TTC549 (cell line): ENCODE measurements at regions not wholly inside any gene's neighbourhood (a gene's known extent, or its start where the extent isn't known, plus 50 kb on each side); places are given as distances from the start of the nearest gene placed in this dataset.

Experiments
- FAIRE-seq: peaks from 2 replicates; lab custom pipeline; 2012; peaks lifted over from hg19 to GRCh38; lab: Jason Lieb, UNC

DNA sequence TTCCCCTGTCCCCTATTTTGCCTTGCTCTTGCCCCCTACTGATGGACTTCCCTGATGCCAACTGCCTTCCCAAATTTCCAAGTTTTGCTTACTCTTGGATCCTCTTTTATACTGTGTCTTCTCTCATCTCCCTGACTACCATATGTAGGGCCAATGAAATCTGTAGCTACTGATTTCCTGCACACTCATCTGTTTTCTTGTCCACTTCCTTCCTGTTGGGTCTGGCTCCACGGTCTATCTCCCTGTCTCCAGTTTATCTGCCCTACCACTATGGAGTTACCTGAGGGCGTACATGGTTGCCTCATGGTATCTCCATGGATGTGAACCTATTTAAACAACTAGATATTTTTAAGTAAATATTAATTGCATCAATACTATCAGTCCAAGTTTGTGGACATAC lies 140.3 kb upstream of the MCHR2 start:
- FAIRE-seq = no peak

DNA sequence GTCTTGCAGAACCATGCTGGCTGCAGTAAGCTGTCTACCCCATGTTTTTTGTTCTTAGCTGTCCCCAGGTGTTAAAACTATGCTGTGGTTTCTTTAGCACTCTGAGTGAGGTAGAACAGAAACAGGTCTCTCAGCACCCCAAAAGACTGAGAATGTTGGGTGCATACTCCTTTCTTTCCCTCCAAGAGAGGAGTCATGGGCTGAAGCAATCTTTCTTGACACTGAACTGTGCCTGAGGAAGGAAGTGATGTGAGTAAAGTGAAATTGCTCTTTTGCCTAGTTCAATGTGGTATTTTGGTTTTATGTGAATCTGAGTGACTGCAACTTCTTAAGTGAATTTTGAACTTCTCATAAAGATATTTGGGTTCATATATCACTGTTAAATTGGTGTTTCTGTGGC lies 138.0 kb upstream of the MCHR2 start:
- FAIRE-seq = no peak

DNA sequence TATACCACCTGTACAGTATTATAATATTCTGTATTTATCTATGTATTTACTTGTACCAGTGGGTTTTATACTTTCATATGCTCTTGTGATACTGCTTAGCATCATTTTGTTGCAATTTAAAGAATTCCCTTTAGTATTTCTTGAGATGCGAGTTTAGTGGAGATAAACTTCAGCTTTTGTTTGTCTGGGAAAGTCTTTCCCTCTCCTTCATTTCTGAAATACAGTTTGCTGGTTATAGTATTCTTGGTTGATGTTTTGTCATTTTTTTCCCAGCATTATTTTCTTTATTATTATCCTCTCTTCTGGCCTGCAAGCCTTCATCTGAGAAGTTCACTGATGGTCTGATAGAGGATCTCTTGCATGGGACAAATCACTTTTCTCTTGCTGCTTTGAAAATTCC lies 136.6 kb upstream of the MCHR2 start:
- no peak for FAIRE-seq

DNA sequence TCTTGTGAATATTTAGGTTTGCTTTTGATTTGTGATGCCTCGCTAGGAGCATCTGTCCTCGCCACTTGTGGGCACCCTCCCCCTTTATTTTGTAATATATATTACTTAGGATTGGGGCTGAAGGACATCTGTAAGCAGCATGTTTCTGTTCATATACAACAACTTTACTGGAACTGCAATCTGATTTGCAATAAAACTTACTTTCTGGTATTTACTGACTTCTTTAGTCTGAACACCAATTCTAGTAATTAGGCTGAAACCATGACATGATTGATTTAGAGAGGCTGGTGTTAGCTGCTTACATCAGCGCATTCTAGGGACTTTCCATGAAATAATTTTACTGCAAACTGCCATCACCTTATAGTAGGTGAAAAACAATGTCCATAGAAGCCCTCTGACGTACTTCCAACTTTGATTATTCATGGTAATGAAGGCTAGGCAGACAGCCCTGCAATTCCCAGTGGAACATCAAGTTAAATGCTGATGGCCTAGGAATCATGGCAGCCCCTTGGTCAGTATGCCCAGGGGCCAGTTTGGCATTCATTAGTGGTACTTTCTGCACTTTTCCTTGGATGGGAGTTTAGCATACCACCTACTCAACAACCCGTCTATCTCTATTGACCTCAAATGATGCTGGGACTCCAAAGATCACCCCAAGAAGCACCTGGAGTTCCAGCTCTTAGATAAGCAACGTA lies 132.9 kb upstream of the MCHR2 start:
- no peak for FAIRE-seq

DNA sequence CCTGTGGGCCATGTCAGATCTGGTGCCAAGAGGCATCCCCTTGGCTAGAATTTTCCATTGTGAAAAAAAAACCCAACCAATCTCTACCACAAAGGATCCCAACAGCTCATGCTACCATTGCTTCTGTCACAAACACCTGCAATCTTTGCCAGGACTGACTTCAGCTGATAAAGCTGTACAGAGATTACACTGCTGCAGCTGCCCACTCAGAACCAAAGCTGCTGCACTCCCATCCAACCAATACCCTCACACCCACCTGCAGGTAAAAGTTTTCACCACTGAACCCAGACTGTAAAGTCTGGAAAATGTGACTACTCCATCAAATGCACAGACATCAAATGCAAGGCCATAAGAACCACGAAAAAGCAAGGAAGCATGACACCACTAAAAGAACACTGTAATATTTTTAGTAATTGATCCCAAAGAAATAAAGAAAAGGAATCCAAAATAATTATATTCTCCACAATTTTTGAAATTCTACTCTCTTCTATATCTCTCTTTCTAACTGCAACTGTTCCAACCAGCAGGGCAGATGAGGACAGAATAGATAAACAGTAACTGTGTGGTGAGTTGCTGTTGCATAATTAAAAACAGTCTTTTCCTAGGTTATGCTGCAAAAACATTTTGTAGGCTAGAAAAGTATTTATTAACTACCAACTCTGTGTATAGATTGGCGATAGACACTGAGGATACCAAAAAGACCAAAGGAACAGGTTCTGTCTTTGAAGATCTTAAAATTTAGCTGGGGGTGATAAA lies 128.0 kb upstream of the MCHR2 start:
- no peak for FAIRE-seq

DNA sequence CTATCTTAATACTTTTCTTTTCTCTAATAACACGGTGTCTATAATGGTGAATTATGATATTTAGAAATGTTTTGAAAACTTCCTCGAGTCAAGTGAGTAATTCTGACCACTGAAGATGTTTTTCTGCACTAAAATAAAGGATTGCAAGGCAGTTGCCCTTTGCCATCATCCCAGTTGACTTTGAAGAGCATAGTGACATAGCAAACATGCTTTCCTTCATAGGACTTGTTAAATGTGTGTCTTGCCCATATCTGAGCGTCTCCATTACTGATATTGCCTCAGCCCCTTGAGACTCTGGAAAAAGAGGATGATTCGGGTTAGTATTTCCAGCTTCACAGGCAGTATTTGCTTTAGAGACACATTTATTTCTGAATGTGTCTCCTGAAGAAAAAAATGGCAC lies 125.2 kb upstream of the MCHR2 start:
- no peak for FAIRE-seq

DNA sequence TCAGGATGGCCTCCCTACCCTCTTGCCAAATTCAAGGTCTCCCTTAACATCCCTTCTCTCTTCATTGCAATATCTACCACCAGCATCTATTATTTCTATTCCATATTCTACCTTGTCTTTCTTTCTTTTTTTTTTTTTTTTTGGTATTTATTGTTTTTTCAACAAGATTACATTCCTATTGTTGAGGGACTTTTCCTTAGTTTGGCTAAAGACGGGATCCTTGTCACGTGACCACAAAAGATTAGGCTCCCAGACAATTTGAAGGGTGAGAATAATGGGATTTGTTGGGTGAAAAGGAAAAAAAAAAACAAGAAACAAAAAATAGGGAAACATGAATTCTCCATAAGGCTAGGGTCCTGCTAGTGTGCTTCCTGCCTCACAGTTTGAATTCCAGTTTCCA lies 124.3 kb upstream of the MCHR2 start:
- no peak for FAIRE-seq

DNA sequence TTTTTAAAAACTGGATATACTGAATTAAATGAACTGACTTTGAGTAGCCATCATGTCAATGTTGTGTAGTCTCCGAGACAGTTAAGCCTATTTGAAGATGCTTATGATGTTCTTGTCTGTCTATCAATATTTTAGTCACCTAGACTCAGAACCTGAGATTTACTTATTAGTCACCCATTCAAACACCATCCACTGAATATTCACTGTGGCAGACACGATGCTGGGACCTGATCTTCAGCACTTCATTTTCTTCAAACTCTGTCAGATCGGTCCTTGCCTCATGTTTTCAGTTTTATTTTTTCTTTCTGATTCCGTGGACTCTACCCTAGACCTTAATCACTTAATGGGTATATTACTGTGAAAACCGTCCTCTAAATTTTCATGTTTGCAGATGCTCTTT lies 123.7 kb upstream of the MCHR2 start:
- no peak for FAIRE-seq

DNA sequence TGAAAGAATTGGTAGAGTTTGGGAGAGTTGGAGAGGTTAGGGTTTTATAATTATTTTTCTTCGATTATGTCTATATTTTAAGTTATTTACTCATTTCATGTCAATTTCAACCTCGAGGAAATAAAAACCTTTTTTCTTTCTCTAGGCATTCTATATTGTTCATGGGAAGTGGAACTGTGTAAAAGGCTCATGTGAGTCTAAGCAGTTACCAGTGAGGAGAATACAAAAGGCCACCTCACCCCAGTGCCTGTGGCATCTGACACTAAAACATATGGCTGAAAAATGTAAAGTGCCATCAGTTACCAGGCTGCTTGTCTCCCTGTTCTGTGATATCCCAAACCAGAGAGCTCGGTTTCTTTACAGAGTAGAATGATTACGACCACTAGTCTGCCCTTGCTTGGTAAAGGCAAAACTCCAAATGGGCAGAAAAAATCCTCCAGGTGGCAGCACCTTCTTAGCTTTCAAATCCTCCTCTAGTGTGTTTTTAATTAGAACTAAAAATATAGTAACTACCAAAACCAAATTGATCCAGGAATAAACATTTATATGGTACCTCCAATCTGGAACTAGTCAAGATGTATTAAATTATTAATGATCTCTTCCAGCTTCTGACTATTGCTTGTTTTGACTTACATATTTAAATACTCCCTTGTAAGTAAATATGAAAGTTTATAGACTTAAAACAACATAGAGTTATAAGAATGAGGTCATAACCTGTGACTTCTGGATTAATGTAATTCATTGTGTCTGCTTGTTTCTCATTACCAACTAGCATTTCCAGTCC lies 122.6 kb upstream of the MCHR2 start:
- peak; percentile 33 for FAIRE-seq

DNA sequence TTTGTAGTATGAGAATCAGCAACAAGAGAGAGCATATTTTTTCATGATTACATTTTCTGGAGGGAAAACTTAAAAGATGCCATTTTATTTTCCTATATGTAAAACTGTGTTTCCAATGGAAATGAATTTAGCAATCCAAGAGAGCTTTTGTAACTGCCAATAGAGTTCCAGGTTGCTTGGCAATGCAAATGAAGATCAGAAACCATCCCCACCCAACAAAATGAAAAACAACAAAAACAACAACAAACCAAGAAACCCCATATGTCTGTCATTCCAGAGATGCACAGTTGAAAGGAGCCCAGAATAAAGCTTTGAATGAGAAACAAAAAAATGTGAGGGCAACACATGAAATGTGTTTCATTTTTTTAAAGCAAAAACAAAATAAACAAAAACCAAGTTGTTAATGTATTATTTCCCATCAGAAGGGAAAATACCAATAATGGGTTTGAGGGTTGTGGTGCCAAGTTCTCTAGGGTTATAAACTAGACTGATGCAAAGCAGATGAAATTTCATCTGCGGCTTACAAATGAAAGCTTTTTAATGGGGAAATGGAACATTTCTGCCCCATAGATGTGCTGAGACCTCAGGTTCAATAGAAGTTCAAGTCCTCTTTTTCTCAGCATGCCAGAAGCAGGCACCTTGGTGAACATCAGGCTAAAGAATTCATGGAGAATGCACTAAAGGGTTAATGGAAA lies 121.5 kb upstream of the MCHR2 start:
- no peak for FAIRE-seq

DNA sequence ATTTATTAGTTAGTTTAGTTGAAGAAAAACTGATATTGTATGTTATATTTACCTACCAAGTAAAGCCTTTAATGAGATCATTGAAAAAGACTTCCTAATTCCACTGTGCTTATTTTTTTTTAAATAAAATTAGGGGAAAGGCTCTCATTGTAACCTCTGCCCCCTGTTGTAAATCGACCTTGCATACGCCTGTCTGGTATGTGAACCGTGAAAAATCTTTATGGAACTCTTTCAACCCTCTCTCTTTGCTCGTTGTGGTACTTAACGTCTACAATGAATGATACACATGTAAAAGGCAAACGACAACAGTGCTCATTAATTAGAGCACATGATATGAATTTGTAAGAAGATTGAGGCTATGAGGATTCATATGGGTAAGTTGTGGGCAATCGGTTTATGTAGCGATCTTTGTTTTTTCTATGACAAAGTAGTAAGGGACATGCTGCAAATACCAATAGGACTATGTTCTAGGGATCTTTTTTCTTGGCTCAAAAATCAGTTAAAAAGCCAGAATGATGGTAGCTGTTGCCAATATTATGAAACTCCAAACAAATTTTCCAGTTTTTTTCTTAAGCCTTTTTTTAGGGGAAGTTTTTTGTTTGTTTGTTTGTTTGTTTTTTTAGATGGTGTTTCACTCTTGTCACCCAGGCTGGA lies 119.0 kb upstream of the MCHR2 start:
- no peak for FAIRE-seq

DNA sequence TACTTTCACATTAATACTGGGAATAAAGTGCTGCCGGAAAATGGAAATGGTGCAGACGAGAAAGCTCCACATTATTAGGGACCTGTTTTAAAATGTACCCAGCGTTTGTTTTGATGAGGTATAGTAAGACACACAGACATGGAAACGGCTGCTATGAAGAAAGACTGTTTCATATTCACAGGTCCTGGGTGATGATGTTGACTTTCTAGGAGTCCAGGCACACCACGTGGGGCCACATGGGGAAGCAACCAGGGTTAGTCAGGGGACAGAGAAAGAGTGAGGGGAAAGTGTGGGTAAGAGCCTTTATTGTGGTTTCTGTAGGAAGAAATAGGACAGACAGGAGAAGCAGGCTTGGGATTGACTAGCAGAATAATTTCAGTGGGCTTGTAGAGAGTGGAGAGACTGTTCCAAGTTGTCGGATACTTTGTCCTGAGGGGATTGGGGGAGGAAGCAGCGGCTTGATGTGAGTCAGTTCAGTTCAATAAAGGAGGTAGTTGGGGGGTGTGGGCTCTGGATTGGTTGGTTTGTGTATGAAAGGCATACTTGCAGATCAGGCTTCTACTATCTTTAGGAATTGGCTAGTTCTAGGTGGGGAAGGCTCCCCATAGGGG lies 112.0 kb upstream of the MCHR2 start:
- no peak for FAIRE-seq

DNA sequence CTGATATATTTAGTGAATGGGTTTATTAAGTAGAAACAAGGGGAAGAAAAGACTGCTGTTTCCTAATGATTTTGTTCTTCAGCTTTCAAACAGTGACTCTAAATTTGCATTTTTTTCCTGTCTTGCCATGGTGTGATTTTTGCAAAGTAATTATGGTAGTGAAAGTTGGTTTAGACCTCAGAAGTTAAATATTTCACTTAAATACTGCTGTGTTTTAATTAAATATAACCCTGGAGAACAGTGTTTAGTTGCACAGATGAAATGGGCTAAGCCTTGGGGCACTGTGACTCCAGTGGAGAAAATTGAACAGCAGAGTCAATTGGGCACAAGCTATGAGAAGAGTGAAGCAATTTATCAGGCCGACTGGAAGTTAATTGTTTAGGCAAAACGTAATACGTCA lies 111.1 kb upstream of the MCHR2 start:
- no peak for FAIRE-seq

DNA sequence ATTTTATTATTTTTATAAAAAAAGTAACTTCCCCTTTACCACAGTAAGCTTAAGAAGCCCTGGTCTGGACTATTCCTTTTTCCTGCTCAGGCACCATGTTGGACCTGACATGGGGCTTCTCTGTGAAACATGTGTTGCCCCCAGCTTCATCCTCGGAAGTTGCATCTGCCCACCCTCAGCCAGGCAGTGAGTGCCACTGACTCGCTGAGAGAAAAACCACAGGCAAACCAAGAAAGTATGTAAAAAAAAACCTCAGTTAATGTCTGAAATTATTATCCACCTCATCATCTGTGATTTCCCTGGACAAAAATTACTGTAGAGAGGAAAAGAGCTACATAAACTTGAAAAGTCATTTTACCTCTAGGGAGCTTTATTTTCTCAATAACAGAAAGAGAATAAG lies 109.9 kb upstream of the MCHR2 start:
- FAIRE-seq = no peak

DNA sequence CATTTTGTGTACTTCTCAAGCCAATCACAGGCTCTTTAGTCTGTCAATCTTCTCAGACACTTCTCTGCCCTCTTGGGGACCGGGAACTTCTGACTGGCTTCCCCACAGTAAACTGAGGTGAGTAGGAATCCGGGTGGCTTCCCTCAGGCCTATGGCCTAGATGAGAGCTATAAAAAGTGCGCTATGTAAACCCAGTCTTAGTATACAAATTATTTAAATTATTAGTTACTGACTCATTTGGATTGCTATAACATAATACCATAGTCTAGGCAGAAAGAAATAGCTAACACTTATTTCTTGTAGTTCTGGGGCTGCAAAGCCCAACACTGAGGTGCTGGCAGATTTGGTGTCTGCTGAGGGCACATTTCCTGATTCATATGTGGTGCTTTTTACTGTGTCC lies 109.2 kb upstream of the MCHR2 start:
- no peak for FAIRE-seq

DNA sequence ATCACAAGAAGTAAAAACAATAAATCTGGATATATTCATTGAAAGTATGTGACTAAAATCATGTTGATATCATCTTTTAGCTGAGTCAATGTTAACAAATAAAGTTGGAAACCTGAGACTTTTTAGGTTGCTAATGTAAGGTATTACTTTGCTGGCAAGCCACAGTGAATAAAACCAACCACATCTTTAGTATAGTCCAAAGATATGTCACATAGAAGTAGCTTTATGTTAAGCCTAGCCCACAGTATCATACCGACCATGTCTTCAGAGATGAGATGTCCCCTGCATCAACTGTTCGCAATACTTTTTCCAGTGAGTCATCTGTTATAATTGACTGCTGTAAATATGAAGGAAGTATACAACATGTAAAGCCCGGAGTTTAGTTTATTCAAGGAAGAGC lies 107.6 kb upstream of the MCHR2 start:
- no peak for FAIRE-seq

DNA sequence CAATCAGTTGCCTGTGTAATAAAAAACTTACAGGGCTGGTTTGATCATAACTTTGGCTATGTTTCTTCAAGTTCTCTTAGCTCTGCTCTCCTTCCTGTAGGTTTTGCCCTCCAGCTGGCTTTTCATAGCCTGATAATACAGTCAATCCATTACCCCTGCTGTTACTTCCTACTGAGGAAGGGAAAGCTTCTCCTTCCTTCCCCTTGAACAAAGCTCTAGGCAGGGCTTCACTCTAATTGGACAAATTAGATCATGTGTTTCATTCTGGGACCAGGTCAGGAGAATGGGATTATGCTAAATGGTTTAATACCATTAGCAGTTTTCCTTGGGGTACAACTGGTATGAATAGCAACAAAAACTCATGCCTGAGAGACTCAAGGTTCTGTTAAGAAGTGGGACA lies 106.8 kb upstream of the MCHR2 start:
- FAIRE-seq = no peak

DNA sequence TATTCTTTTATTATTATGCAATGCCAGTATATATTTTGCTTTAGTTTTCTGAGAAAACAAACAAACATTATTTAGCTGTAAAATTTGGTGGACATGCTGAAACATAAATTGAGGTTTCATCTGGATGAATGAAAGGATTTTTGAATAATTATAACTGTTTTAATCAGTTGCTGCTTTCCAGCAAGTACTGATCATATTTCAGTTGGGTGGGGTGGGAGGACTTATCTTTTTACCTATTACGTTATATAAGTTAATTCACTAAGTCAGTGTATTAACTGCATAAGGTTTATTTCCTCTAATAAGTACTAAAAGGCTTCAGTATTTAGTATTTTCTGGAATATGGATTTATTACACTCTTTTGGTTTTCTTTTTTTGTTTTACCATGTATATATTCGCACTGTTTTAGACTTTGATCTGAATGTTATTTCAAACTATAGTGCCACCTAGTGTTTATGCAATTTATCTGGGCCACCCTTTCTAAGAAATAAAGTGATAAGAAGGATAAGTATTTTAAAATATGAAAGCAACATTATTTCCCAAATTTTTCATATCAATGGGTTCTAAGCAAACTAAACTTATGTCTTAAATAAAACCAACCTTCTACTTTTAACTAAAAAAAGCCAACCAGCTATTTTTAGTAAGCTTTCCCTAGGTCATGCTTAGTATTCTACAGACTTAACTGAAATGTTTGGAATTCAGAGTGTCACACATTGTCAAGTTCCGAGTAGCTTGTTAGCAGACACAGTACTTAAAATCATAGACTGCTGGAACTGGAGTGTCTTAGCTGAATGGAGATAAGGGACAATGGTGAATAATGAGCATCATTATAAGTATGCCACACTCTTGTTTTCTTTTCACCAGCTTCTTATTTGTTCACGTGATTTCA lies 105.4 kb upstream of the MCHR2 start:
- peak; percentile 83 for FAIRE-seq

DNA sequence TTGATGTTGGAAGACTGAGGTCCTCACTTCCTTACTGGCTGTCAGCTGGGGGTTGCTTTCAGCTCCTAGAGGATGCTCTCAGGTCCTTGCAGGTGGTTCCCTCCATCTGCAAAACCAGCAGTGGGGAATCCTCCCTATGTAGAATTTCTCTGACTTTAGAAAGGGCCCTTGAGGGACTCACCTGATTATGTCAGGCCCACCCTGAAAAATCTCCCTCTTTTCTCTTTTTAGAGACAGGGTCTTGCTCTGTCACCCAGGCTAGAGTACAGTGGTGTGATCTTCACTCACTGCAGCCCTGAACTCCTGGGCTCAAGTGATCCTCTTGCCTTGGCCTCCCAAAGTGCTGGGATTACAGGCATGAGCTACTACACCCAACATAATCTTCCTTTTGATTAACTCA lies 102.9 kb upstream of the MCHR2 start:
- FAIRE-seq = no peak

DNA sequence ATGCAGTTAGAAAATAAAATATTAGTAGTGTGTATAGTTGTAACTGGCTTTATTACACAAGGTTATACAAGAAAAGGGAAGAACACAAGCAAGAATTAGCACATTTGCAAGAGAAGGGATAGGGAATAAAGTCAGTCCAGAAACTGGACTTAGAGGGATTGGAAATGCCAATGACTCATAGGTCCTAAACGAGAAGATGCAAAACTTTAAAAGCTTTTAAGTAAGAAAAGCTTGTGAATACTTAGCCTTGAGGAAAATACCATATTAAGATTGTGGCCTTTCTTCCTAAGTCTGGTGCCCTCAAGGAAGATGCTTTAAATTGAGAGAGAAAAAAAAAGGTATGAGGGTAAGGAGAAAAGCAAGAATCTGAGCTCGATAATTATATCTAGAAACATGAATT lies 102.3 kb upstream of the MCHR2 start:
- FAIRE-seq = no peak

DNA sequence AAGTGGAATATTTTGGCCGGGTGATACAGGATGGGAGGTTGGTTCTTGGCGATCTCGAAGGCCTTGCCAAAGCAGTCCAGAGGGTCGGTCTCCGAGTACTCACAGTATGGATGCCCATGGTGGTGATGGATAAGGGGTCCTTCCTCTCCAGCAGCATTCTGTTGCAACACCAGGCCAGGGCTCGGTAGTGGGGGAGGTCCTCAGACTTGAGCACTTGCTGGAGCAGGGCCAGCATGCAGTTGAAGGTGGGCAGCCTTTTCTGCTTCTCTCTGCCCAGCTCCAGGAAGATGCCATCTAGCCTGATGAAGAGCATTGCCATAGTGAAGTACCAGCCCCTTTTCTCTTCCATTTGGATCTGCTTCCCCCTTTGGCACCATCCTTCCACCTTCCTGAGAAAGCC lies 99.4 kb upstream of the MCHR2 start:
- no peak for FAIRE-seq
